DMS 273 (cell line): ENCODE measurements at regions not wholly inside any gene's neighbourhood (a gene's known extent, or its start where the extent isn't known, plus 50 kb on each side); places are given as distances from the start of the nearest gene placed in this dataset.

Experiments
- DNase-seq: peaks from one replicate; lab custom pipeline; 2025; ENCODE audit not compliant: unreplicated experiment; lab: John Stamatoyannopoulos, UW

GRCh38 chr1:22284906-22285548 lies 142.1 kb upstream of the WNT4 start:
- no peak for DNase-seq

DNA sequence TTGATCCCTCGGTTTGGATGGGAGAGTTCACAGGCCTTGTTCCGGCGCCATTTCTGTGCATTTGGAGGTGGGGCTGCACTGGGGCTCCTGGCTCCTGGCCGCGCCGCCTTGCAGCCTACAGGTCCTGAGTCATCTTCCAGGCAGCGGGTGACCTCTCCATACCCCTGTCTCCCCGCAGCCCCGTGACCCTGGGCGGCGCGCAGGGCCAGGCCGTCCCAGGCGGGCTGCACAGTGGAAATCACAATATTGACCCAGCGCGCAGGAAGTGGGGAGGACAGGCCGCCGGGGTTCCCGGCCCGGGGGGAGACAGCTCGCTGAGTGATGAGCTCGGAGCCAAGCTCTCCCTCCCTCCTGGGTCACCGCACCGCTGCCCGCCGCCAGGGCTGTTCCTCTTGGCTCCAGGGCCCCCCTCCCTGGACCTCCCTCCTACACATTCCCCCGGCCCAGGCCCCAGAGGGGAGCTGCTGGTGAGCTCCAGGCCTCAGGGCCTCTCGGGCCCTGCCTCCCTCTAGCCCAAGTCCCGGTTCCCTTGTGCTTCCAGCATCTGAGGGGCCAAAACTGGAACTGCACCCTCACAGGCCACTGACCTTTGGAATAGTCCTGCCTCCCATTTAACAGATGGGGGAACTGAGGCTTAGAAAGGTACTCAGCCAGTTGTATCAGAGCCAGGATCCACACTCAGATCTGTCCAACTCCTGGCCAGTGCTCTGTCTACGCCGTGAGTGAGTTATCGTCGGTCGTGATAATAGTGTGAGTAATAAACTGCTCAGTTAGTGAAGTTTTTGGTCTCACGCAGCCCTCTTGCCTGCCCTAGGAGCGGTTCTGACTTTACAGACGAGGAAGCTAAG lies 142.9 kb upstream of the WNT4 start:
- DNase-seq: no peak

GRCh38 chr1:22286491-22286890 lies 143.6 kb upstream of the WNT4 start:
- no peak for DNase-seq

DNA sequence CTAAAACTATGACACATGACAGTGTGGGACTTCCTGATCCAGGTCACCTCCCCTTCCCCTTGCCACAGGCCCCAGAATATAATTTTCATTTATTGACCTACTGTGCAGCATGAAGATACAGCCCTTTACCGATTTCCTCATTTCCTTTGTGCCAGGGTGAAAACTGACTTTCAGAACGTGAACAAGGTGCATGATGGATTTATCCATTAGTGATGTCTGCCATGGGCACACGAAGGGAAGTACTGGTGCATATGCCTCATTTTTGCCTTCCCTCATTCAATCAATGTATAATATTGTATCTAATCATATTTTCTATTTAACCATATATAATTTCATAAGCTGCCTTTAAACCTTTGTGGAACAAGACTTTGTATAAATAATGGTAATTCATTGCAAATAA lies 144.4 kb upstream of the WNT4 start:
- DNase-seq: no peak

GRCh38 chr1:22287946-22288520 lies 145.1 kb upstream of the WNT4 start:
- DNase-seq: no peak

DNA sequence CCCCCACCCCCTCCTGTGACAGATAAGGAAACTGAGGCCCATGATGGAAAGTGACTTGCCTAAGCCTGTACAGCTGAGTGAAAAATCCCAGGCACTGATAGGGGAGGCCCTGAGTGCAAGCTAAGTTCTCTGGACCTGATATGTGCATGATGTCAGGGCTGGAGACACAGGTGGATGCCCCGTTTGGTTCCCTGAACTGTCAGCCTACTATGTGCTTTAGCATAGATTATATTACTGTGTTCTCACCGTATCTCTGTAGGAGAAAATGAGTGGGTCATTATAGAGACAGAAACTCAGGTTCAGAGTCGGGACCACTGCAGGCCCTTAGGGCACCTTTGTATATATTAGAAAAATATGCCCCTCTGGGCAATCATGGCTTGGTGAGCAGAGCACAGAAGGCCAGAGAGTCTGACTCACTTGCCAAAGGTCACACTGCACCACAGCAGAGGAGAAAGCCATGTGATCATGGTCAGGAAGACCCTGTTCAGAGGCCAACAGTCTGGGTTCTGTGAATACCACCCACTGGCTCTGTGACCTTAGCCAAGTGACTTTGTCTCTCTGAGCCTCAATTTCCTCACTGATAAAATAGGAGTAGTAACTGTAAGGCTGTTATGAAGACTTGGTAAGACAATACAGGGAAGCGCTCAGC lies 145.8 kb upstream of the WNT4 start:
- DNase-seq: no peak

DNA sequence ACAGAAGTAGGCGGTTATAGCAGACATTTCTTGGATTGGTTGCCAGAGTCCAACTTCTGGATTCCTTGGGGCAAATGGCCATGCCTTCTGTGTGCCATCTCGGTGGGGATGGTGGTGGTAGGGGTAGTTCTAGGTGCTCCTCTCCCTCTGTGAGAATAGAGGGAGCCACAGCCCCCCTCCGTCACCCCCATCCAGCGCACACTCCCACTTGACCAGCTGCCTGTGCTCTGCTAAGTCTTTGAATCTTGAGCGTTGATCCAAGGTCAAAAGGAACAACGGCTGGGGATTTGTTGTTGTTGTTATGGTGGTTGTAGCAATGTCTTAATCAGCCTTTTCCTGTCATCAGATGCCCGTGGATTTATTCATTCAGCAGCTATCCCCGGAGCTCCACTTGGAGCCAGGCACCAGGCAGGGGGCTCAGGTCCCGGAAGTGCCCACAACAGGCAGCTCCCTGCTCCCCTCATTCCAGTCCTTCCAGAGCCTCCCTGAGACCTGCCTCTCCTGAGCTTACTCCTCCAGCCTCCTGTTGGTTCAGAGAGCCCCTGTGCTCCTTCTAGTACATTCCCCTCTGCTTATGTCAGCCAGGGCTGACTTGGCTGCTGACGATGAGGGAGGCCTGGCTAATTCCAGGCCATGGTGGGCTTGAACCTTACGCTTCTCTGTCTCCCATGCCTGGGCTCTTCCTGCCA lies 146.6 kb upstream of the WNT4 start:
- no peak for DNase-seq

- no peak for DNase-seq
Observed at GRCh38 chr1:22290157-22290556, 147.3 kb upstream of the WNT4 start.

- no peak for DNase-seq
Observed at GRCh38 chr1:22290611-22291010, 147.7 kb upstream of the WNT4 start.

- no peak for DNase-seq
Observed at GRCh38 chr1:22291057-22291456, 148.2 kb upstream of the WNT4 start.

DNA sequence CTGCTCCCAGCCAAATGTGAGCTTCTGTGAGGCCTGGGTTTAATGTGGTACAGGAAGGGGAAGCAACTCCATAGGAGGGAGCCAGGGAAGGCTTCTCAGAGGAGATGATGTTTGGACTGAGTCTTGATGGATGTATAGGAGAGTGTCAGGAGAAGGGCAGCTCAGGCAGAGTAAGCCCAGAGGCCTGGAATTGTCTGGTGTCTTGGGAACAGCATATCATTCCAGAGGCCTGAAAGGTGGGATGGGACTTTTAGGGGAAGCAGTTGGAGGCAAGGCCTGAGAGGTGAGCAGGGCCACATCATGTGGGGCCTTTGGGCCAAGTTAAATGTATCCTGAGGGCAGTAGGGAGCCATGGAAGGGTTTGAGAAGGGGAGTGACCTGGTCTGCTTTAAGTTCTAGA lies 148.6 kb upstream of the WNT4 start:
- no peak for DNase-seq

DNA sequence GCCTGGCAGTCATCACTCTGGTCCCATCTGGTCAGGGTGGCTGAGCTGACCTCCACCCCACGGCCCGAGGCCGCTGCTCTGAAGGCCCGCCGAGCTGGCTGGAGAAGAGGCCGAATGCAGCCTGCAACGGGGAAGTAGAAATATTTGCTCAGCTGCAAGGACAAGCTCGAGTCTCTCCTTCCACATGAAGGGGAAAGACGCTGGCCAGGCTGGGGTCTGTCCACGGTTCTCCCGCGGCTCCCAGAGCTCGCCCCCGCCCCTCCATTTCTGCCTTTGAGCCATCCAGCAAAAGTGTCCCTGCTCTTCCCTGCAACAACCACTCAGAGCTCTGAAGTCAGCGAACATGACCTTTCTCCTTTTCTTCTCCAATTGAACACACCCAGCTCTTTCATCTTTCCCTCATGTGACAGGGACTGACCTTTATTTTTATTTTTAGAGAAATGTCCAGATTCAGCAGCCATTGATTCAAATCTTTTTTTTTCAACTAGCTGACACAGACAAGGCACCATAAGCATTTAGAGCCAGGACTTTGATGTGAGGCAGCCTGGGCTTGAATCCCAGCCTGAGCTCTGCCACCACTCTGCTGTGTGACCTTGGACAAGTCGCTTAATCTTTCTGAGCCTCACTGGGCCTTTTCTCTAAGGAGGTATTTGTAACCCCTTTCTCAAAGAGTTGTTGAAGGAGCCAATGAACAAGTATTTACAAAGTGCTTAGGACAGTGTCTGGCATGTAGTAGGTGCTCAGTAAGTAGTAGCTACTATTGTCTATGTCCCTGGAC lies 149.3 kb upstream of the WNT4 start:
- no peak for DNase-seq

- no peak for DNase-seq
Observed at GRCh38 chr1:22295396-22295795, 152.5 kb upstream of the WNT4 start.

DNA sequence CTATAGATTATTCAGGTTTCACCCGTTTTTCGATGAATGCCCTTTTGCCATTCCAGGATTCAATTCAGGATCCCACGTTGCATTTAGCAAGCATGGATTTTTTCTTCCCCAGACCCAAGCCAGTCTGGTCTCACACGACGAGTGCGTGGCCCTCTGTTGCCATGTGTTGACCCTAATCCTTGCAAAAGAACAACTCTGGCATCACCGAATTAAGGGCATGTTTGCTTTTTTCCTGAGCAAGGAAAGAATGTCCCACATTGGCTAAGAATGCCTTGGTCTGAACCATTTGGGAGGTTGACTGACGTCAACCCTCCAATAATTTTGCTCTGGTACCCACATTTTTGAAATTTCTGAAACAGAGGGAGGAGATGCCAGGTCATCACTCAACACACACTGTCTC lies 153.0 kb upstream of the WNT4 start:
- no peak for DNase-seq

GRCh38 chr1:22296701-22297591 lies 154.0 kb upstream of the WNT4 start:
- no peak for DNase-seq

- peak; percentile 42 for DNase-seq
Observed at GRCh38 chr1:22297999-22298398, 153.7 kb upstream of the ZBTB40 start.

- no peak for DNase-seq
Observed at GRCh38 chr1:22303816-22304215, 147.8 kb upstream of the ZBTB40 start.

DNA sequence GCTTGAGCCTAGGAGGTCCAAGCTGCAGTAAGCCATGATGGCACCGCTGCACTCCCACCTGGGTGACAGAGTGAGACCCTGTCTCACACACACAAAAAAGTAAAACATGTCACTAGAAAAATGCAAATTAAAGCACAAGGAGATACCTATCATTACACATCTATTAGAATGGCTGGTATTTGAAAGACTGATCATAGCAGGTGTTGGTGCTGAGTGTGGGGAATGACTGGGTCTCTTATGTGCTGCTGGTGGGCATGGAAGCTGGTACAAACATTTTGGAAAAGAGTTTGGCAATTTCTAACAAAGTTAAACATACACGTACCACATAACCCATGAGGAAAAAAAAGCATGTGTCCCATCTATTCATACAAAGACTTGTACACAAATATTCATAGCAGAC lies 142.1 kb upstream of the ZBTB40 start:
- no peak for DNase-seq

DNA sequence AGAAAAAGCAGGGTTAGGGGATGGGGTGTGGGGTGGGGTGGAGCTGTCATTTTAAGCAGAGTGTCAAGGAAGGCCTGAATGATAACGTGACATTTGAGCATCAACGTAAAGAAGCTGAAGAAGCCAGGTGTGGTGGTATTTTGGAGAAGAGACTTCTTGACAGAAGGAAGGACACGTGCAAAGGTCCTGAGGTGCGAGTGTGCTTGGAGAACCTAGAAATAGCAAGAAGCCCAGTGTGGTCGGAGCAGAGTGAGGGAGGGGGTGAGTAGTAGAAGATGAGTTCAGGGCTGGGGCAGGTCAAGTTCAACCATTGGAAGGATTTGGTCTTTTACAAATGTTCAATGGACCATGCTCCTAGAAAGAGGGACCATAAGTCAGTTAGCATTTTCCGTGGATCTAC lies 140.2 kb upstream of the ZBTB40 start:
- no peak for DNase-seq
